ENCODE measurements at regions not wholly inside any gene's neighbourhood (a gene's known extent, or its start where the extent isn't known, plus 50 kb on each side); places are given as distances from the start of the nearest gene placed in this dataset.

DNA sequence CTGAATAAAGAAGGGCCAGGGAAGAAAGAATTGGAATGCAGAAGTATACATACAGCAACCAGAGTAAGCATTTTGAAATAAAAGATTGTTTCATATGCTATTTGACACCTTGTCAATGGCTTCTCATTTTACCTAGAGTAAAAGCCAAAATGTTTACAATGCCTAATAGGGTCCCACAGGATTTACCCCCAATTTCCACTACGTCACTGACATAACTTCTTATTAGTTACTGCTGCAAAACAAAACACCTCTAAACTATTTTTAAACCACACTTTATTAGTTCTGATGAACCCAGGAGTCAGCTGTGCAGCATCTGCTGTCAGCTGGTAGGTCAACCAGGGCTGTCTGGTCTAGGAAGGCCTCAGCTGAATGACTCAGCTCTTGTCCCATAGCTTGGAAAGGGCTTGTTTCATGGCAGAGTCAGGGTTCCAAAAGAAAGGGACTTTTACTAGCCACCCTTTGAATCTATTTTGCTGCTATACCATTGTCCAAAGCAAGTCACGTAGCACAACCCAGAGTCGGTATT lies 945.1 kb downstream of the EPHA3 start:
- TF ChIP-seq CDX4 (CRISPR knock-in tag; IDR thresholded peaks at IDR 0.05; ENCODE audit: borderline replicate concordance) (no peak), HMGXB4 (CRISPR knock-in tag; IDR thresholded peaks at IDR 0.05) (no peak), SMAD4 (CRISPR knock-in tag; IDR thresholded peaks at IDR 0.05) (no peak), NFE2L1 (CRISPR knock-in tag; IDR thresholded peaks at IDR 0.05) (no peak), ZNF232 (CRISPR knock-in tag; IDR thresholded peaks at IDR 0.05) (no peak), TEAD1 (CRISPR knock-in tag; IDR thresholded peaks at IDR 0.05) (no peak), ELF4 (CRISPR knock-in tag; IDR thresholded peaks at IDR 0.05; ENCODE audit: low read depth) (no peak), CREM (CRISPR knock-in tag; IDR thresholded peaks at IDR 0.05) (no peak), TP53 (CRISPR knock-in tag; IDR thresholded peaks at IDR 0.05) (no peak), ZNF281 (CRISPR knock-in tag; IDR thresholded peaks at IDR 0.05) (no peak), CTCF (IDR thresholded peaks at IDR 0.05) (no peak), E2F1 (CRISPR knock-in tag; IDR thresholded peaks at IDR 0.05) (no peak), RORB (CRISPR knock-in tag; IDR thresholded peaks at IDR 0.05) (no peak), E2F5 (CRISPR knock-in tag; IDR thresholded peaks at IDR 0.05) (no peak), SMAD3 (CRISPR knock-in tag; IDR thresholded peaks at IDR 0.05; ENCODE audit: borderline replicate concordance) (no peak), TCF7 (CRISPR knock-in tag; IDR thresholded peaks at IDR 0.05; ENCODE audit: low read depth) (no peak)
- TF ChIP-seq, protein P1, sequence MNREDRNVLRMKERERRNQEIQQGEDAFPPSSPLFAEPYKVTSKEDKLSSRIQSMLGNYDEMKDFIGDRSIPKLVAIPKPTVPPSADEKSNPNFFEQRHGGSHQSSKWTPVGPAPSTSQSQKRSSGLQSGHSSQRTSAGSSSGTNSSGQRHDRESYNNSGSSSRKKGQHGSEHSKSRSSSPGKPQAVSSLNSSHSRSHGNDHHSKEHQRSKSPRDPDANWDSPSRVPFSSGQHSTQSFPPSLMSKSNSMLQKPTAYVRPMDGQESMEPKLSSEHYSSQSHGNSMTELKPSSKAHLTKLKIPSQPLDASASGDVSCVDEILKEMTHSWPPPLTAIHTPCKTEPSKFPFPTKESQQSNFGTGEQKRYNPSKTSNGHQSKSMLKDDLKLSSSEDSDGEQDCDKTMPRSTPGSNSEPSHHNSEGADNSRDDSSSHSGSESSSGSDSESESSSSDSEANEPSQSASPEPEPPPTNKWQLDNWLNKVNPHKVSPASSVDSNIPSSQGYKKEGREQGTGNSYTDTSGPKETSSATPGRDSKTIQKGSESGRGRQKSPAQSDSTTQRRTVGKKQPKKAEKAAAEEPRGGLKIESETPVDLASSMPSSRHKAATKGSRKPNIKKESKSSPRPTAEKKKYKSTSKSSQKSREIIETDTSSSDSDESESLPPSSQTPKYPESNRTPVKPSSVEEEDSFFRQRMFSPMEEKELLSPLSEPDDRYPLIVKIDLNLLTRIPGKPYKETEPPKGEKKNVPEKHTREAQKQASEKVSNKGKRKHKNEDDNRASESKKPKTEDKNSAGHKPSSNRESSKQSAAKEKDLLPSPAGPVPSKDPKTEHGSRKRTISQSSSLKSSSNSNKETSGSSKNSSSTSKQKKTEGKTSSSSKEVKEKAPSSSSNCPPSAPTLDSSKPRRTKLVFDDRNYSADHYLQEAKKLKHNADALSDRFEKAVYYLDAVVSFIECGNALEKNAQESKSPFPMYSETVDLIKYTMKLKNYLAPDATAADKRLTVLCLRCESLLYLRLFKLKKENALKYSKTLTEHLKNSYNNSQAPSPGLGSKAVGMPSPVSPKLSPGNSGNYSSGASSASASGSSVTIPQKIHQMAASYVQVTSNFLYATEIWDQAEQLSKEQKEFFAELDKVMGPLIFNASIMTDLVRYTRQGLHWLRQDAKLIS (CRISPR knock-in tag; IDR thresholded peaks at IDR 0.05; ENCODE audit: borderline replicate concordance), result no peak
- TF ChIP-seq, protein P2, sequence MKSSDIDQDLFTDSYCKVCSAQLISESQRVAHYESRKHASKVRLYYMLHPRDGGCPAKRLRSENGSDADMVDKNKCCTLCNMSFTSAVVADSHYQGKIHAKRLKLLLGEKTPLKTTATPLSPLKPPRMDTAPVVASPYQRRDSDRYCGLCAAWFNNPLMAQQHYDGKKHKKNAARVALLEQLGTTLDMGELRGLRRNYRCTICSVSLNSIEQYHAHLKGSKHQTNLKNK (CRISPR knock-in tag; IDR thresholded peaks at IDR 0.05), result no peak
- TF ChIP-seq, protein P3, sequence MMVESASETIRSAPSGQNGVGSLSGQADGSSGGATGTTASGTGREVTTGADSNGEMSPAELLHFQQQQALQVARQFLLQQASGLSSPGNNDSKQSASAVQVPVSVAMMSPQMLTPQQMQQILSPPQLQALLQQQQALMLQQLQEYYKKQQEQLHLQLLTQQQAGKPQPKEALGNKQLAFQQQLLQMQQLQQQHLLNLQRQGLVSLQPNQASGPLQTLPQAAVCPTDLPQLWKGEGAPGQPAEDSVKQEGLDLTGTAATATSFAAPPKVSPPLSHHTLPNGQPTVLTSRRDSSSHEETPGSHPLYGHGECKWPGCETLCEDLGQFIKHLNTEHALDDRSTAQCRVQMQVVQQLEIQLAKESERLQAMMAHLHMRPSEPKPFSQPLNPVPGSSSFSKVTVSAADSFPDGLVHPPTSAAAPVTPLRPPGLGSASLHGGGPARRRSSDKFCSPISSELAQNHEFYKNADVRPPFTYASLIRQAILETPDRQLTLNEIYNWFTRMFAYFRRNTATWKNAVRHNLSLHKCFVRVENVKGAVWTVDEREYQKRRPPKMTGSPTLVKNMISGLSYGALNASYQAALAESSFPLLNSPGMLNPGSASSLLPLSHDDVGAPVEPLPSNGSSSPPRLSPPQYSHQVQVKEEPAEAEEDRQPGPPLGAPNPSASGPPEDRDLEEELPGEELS (CRISPR knock-in tag; IDR thresholded peaks at IDR 0.05), result no peak
- Mint-ChIP-seq H3K36me3 (peaks cover 14% of the 10 kb centered on the region), H3K4me3 (no peak overlapping the region), H3K4me1 (peaks cover 8% of the 10 kb centered on the region), H3K9me3 (peaks cover 25% of the 10 kb centered on the region), H3K27ac (no peak overlapping the region), H3K27me3 (ENCODE audit: low read depth) (0 out of 2 replicates have a peak, but pooled peaks cover 2% of the 10 kb centered on the region)
- DNase-seq (ENCODE audit: low spot score) (no peak), ATAC-seq (no peak)
- POLR2A ChIA-PET, result no interaction called here
- CTCF ChIA-PET, result interaction anchor here (1.2 kb wide), 1 partner anchor 39 kb away, joined by 3 read pairs; no protein-coding TSS in a partner anchor

Measured in WTC11 (cell line).